LoVo (cell line): ENCODE measurements at regions not wholly inside any gene's neighbourhood (a gene's known extent, or its start where the extent isn't known, plus 50 kb on each side); places are given as distances from the start of the nearest gene placed in this dataset.
"Not testable (repeated sequence)": the region's sequence is repeated elsewhere in the genome, so short reads cannot be mapped to it uniquely, and the experiment has no call there.

ENCODE experiments used
- DNase-seq: peaks from one replicate; pipeline ENCODE4 v3.0.0-alpha.2; 2016; ENCODE audit warnings: low spot score

DNA sequence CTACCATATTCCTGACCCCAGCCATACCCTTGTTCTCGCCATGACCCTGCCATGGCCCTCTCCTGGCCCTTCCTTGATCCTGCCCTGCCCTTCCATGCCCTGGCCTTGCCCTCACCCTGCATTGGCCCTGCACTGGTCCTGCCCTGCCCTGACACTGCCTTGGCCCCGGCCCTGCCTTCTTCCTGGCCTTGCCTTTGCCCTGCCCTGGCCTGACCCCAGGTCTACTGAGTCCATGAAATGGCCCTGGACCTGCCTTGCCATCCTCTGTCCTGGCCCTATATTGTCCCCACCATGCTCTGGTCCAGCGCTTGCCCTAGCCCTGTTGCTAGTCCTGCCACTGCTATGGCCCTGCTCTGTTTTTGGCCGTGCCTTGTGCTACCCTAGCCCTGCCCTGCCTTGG, 536.1 kb downstream of the FOXD4L6 start:
- not testable (repeated sequence) for DNase-seq

DNA sequence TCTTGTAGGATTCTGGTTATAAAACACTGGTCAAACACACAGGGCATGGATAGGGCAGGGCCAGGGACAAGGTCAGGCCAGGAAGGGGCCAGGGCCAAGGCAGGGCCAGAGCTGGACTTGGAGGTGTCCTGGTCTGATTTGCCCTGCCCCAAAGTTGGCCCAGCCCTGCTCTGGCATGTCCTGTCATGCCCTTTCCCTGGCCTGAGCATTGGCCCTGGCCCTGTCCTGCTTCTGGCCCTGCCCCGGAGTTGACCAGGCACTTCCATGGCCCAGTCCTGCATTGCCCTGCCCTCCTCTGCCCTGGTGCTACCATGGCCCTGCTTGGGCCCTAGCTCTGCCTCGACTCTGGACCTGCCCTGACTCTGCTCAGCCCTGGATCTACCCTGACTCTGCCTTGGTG, 536.6 kb downstream of the FOXD4L6 start:
- peak; percentile 0 for DNase-seq

DNA sequence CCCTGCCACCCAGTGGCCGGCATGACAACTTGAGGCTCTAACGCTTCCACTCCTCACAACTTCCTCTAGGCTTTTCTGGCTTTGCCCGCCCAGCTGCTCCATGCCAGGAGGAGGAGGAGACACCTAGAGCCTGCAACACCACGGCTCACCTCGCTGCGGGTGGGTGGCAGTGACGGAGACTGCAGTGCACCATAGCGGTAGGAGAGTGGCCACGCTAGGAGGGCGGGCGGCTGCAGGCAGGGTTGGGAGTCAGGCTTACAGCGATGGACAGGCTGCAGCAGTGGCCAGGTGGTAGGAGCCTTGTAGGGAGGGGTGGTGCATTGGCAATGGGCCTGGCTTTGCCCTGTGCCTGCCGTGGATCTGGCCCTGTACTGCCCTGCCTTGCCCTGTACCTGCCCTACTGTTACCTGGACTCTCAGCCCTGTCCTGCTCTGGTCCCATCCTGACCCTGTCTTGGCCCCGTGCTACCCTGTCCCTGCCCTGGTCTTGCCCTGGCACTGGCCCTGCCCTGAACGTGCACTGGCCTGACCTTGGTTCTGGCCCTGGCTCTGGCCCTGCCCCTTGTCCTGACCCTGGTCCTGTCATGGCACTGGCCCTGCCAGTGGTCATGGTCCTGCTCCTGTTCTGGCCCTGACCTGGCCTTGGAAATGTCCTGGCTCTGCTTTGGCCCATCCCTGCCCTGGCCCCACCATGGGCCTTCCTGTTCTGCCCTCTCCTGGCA, 540.8 kb downstream of the FOXD4L6 start:
- not testable (repeated sequence) for DNase-seq

DNA sequence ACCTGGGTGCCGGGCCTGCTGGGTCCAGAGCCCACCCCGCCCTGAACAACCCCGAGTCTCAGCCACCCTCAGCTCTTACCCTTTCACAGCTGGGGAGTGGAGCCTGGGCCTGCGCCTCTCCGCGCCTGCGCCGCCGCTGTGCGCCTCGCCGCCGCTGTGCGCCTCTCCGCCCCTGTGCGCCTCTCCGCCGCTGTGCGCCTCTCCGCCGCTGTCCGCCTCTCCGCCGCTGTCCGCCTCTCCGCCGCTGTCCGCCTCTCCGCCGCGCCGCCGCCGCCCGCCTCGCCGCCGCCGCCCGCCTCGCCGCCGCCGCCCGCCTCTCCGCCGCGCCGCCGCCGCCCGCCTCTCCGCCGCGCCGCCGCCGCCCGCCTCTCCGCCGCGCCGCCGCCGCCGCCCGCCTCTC, 544.4 kb downstream of the FOXD4L6 start:
- DNase-seq, result not testable (repeated sequence)

DNA sequence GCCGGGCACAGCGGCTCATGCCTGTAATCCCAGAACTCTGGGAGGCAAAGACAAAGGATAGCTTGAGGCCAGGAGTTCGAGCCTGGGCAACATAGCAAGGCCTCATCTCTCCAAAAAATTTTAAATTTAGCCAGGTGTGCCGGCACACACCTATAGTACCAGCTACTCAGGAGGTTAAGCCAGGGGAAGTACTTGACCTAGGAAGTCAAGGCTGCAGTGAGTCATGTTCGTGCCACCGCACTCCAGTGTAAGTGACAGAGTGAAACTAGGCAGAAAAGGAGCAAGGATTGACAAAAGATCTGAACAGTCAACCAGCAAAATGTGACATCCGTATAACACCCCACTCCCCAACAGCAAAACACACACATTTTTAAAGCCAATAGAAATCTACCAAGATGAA, 545.3 kb downstream of the FOXD4L6 start:
- DNase-seq, result not testable (repeated sequence)

DNA sequence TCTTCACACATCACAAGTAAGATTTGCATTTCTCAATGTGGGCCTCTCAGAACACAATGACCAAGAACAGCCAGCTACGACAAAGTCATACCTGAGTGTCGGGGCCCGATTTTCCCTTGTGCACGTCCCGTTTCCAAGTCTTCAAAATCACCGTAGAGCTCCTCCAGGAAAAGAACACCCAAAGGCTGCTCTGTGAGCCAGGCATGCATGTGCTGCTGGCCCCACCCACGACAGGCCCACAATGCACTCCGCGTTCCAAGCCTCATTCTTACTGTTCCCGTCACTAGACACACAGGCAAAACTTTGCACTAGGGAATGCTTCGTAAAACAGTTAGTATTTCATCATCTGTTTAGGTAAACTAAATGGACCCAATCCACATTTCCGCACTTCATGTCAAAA, 549.6 kb downstream of the FOXD4L6 start:
- DNase-seq, result not testable (repeated sequence)
